ENCODE measurements at regions not wholly inside any gene's neighbourhood (a gene's known extent, or its start where the extent isn't known, plus 50 kb on each side); places are given as distances from the start of the nearest gene placed in this dataset.

DNA sequence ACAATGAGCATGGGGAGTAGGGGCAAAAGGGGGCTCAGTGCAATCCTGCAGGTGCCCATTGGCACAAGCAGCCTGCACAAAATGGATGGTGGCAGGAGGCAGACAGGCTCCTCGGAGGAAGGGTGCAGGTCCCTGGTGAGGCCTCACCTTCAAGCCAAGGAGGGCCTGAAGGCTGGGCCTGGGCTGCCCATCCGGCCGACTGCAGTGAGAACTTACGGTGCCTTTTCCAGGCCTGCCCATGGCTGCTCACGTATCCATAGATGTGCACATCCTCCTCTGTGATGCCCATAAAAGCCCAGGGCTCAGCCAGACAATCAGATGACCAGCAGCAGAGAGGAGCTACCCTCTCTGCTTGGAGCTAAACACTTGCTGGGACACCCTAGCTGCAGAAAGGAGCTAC lies 1089.8 kb downstream of the PCDH18 start:
- intact Hi-C loops (cut with DNase I): no loop called here
- no peaks in the 10 kb centered on the region for H3K27me3 ChIP-seq (ENCODE audit: low read depth)
- no peak overlapping the region for H3K27ac ChIP-seq
- no peaks in the 10 kb centered on the region for H3K9me3 ChIP-seq
- H3K36me3 ChIP-seq: no peaks in the 10 kb centered on the region
- no peak for ATAC-seq
- no peak for DNase-seq
- no peaks in the 10 kb centered on the region for H3K4me1 ChIP-seq
- H3K4me3 ChIP-seq: no peak overlapping the region
- TF ChIP-seq, protein P1, sequence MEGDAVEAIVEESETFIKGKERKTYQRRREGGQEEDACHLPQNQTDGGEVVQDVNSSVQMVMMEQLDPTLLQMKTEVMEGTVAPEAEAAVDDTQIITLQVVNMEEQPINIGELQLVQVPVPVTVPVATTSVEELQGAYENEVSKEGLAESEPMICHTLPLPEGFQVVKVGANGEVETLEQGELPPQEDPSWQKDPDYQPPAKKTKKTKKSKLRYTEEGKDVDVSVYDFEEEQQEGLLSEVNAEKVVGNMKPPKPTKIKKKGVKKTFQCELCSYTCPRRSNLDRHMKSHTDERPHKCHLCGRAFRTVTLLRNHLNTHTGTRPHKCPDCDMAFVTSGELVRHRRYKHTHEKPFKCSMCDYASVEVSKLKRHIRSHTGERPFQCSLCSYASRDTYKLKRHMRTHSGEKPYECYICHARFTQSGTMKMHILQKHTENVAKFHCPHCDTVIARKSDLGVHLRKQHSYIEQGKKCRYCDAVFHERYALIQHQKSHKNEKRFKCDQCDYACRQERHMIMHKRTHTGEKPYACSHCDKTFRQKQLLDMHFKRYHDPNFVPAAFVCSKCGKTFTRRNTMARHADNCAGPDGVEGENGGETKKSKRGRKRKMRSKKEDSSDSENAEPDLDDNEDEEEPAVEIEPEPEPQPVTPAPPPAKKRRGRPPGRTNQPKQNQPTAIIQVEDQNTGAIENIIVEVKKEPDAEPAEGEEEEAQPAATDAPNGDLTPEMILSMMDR (IDR thresholded peaks at IDR 0.05): no peak

DNA sequence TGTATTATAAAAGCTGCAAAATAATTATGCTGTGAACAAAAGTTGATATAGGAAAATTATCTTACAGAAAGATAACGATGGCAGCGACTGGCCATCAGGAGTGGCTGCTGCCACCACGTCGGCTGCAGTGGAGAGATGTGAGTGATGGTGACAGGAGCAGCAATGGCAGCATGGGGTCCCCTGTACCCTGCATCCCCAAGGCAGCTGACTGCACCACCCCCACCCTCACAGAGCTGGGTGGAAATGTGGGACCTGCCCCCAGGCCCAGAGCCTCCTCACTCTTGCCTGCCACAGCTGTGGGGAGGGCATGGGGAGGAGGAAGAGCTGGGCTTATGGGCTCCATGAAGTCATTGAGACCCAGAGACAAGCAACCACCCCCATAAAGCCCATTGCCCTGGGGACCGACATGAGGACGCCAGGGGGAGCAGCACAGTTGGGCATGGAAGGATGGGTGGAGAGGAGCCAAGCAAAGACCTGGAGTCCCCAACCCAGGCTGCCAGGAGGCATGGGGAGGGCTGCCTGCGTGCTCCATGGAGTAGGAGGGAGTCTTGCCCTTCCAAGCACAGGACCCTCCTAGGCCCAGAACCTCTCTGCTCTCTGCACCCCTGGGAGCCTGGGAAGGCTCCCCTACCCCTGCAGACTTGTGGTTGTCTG lies 1090.5 kb downstream of the PCDH18 start:
- Histone ChIP-seq H3K27me3 (ENCODE audit: low read depth) (no peaks in the 10 kb centered on the region), H3K27ac (no peak overlapping the region), H3K4me1 (no peaks in the 10 kb centered on the region), H3K4me3 (no peak overlapping the region), H3K9me3 (no peaks in the 10 kb centered on the region), H3K36me3 (no peaks in the 10 kb centered on the region)
- intact Hi-C loops (cut with DNase I): no loop called here
- DNase-seq: no peak
- TF ChIP-seq, protein P1 (IDR thresholded peaks at IDR 0.05): no peak
- peak in 1 of 2 donors; percentile 27 for ATAC-seq

DNA sequence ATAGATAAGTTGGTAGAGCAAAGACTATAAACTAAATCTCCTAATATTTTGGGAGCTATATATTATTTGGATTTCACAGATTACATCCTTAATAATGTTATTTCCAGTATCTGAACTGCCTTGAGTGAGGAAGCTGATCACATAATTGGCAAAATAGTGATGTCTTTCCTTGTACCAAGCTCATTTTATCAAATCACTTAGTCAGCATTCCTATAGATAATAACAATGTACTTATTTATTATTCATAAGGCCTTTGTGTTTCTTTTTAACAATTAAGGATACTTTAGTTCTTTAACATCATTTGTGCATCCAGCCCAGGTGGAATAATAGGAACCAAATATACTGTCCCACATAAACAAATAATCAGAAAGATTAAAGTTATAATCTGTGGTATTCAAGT lies 1093.6 kb downstream of the PCDH18 start:
- H3K4me1 ChIP-seq: no peaks in the 10 kb centered on the region

DNA sequence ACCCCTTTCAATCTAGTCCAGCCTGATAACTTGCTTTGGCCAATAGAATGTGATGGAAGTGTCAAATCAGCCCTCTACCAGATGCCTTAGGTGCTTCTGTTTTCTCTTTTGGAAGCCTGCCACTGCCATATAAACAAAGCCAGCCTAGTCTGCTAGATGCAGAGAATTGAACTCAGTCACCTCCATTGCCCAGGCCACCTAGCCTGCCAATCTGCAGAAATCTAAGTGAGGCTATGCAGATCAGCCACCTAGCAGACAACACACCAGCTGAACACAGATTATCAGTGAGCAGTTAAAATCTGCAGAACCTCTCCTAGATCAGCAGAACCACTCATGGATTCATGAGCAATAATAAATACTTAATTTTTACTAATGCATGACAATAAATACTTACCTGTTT lies 1108.2 kb downstream of the PCDH18 start:
- Histone ChIP-seq H3K4me3 (no peak overlapping the region), H3K36me3 (no peaks in the 10 kb centered on the region), H3K4me1 (no peaks in the 10 kb centered on the region), H3K27me3 (ENCODE audit: low read depth) (no peaks in the 10 kb centered on the region), H3K9me3 (no peaks in the 10 kb centered on the region), H3K27ac (no peak overlapping the region)
- ATAC-seq (no peak), DNase-seq (no peak)
- intact Hi-C loops (cut with DNase I): no loop called here
- TF ChIP-seq, protein P1 (IDR thresholded peaks at IDR 0.05): no peak

More for the DNA sequence above, 1093.6 kb downstream of the PCDH18 start:
- TF ChIP-seq, protein P1 (IDR thresholded peaks at IDR 0.05): no peak
- intact Hi-C loops (cut with DNase I): no loop called here
- Histone ChIP-seq H3K27ac (no peak overlapping the region), H3K9me3 (no peaks in the 10 kb centered on the region), H3K4me3 (no peak overlapping the region), H3K27me3 (ENCODE audit: low read depth) (no peaks in the 10 kb centered on the region), H3K36me3 (no peaks in the 10 kb centered on the region)
- DNase-seq (no peak), ATAC-seq (no peak)

DNA sequence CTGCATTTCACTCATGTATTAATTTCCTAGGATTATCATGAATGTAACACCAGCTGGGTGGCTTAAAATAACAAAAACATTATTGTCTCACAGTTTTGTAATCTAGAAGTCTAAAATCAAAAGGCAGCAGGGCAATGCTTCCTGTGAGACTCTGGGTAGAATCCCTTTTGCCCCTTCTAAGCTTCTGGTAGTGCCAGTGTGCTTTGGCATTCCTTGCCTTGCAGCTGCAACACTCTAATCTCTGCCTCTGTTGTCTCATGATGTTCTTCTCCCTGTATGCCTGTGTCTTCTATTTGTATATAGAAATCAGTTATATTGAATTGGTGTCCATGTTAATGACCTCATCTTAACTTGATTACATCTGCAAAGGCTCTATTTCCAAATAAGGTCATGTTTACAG lies 1117.3 kb downstream of the PCDH18 start:
- no peak for DNase-seq
- TF ChIP-seq, protein P1 (IDR thresholded peaks at IDR 0.05): no peak
- H3K4me3 ChIP-seq: no peak overlapping the region
- H3K9me3 ChIP-seq: no peaks in the 10 kb centered on the region
- no peaks in the 10 kb centered on the region for H3K36me3 ChIP-seq
- no peaks in the 10 kb centered on the region for H3K27me3 ChIP-seq (ENCODE audit: low read depth)
- H3K4me1 ChIP-seq: no peaks in the 10 kb centered on the region
- intact Hi-C loops (cut with DNase I): no loop called here
- no peak overlapping the region for H3K27ac ChIP-seq
- no peak for ATAC-seq

Measured in lower lobe of right lung (tissue), 2 donors.